G401 (cell line): ENCODE measurements at regions not wholly inside any gene's neighbourhood (a gene's known extent, or its start where the extent isn't known, plus 50 kb on each side); places are given as distances from the start of the nearest gene placed in this dataset.

Source experiments
- DNase-seq: peaks from one replicate; pipeline ENCODE4 v3.0.0-alpha.2; 2015; ENCODE audit warnings: low spot score
- in situ Hi-C: cut with HindIII; loops from 2 replicates; pipeline ENCODE4 v1.10.0; 2016; ENCODE audit warnings: low sequenced_read_pairs, mixed read lengths

- no peak for DNase-seq
- in situ Hi-C loops, result no loop called here
Measured at GRCh38 chr14:98725191-98725590, 546.8 kb downstream of the BCL11B start.

- no peak for DNase-seq
- in situ Hi-C loops, result no loop called here
Measured at GRCh38 chr14:98725676-98726075, 546.3 kb downstream of the BCL11B start.

DNA sequence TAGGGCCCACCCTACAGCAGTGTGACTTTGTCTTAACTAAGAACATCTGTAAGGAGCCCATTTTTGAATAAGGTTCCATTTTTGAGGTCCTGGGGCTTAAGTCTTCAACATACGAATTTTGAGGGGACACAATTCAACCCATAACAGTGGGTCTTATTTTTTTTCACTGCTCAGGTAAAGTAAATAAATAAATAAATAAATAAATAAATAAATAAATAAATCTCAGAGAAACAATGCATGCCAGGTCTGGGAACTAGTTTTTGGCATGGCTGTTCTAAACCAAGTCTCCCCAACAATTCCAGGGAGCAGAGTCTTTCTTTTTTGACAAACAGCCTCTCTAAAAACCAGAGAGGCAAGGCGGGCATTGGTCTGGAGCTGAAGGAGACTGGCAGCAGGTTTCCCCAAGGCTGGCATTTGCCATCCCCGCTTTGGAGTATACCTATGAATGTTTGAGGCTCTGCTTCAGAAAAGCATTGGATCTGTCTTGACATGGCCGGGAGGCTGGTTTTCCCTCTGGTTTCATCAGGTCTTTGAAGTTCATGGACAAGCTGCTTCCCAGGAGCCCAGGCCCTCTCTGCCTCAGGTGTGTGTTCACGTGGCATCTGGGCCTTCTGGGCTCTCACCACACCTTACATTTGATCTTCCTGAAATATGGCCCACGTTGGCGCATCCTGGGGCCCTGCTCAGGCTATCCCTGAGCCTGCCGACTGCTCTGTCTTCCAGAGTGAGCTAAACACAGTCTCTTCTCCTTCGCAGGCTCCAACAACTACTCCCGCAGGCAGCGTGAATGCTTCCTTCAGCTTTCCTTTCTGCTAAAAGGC lies 545.2 kb downstream of the BCL11B start:
- in situ Hi-C loops, result no loop called here
- DNase-seq, result no peak

DNA sequence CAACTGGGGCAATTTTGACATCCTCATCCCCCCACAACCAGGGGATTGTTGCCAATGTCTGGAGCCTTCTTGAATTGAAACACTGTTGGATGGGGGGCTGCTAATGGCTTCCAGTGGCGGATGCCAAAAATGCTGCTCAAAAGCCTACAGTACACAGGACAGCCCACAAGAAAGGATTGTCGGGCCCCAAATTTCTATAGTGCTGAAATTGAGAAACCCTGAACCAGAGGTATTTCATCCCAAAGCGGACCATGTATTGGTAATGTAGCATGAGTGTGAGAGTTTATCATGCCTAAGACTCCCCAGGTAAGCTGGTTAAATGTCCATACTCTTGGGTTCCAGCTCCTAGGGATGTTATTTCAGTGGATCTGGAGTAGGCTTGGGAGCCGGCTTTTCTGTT lies 544.0 kb downstream of the BCL11B start:
- in situ Hi-C loops, result no loop called here
- no peak for DNase-seq

- in situ Hi-C loops, result no loop called here
Measured at GRCh38 chr14:98728836-98729235, 543.2 kb downstream of the BCL11B start.

DNA sequence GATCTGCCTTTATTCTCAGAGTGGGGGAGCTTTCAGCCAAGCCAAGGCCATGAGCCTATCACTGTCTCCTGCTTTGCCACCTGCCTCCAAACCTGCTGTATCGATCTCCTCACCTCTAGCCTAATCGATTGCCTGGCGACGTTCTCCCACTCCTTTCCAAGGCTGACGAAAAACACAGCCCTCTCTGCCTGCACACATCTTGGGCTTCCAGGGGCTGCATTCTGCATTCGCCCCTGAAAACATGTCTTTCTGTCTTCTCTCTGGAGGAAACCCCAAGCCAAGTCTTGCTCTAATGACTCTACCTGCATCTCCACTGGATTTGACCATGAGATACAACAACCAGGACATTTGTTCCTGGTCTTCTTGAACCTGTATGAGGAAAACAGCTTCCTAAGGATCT lies 540.7 kb downstream of the BCL11B start:
- in situ Hi-C loops, result no loop called here
- no peak for DNase-seq

More at GRCh38 chr14:98728836-98729235, 543.2 kb downstream of the BCL11B start:
- DNase-seq, result no peak

DNA sequence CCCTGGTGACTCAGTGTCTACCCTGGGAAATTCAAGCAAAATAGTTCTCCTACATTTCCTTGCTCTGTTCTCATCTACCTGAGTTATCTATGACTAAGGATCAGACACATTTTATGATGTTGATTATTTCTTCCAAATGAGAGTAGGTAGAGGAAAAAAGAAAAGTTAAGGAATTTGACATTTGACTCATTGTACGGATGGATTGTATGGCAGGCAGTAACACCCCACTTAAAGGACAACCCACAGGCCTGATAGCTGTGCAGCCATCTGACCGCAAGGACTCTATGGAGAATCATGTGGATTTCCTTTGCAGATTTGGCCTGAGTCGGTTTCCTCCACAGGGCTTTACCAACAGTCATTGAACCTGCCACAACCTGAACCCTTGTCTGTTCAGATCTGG lies 540.3 kb downstream of the BCL11B start:
- in situ Hi-C loops, result no loop called here
- DNase-seq, result no peak

GRCh38 chr14:98733536-98733935 lies 538.5 kb downstream of the BCL11B start:
- no peak for DNase-seq

GRCh38 chr14:98736701-98737338 lies 535.2 kb downstream of the BCL11B start:
- in situ Hi-C loops, result no loop called here
- no peak for DNase-seq

More at GRCh38 chr14:98733536-98733935, 538.5 kb downstream of the BCL11B start:
- in situ Hi-C loops, result no loop called here

- DNase-seq, result no peak
- in situ Hi-C loops, result no loop called here
Measured at GRCh38 chr14:98741523-98741922, 530.5 kb downstream of the BCL11B start.

DNA sequence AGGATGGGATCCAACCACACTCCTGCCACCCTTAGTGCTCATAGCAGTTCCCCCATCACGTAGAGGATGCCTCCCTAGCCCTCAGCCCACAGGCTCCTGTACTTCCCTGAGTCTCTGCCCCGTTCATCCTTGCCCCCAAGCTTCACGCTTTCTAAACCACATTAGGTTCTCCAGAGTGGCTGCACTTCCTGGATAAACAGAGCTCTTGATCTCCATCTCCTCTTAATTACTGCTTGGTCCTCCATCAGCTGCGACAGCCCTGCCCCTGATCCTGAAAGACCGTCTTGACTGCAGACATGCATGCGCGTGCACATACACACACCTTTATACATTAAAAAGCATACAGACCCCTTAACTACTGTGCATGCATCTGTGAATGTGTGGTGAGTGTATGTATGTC lies 530.0 kb downstream of the BCL11B start:
- DNase-seq, result no peak
- in situ Hi-C loops, result no loop called here

DNA sequence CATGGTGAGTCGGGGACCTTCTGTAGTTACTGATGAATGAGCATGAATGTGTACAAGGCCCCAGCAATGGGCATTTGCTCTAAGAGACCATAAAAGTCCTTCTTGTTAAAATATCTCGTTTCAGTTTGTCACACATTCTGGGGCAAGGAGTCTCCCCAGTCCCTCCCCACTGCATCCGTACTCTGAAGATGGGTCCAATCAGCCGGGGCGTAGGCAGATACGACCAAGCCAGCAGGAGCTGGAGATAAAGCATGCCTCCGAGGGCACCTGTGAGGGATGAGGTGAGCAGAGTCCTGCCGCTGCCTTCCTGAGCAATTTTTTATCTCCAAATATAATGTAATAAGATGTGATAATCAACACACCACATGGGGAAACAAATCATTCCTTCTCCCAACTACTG lies 528.5 kb downstream of the BCL11B start:
- in situ Hi-C loops, result no loop called here
- no peak for DNase-seq

DNA sequence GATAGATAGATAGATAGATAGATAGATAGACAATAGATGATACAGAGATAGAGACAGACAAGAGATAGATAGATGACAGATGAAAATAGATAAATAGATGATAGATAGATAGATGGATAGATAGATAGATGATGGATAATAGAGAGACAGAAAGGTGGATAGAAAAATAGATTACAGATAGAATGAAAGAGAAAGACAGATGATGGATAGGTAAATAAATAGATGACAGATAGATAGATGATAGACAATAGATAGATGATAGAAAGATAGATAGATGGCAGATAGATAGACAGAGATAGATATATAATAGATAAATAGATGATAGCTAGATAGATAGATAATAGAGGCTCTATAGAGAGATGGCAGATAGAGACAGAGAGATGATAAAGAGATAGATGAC lies 523.0 kb downstream of the BCL11B start:
- DNase-seq, result no peak
- in situ Hi-C loops, result no loop called here

- in situ Hi-C loops, result no loop called here
- no peak for DNase-seq
Measured at GRCh38 chr14:98751110-98751509, 520.9 kb downstream of the BCL11B start.

DNA sequence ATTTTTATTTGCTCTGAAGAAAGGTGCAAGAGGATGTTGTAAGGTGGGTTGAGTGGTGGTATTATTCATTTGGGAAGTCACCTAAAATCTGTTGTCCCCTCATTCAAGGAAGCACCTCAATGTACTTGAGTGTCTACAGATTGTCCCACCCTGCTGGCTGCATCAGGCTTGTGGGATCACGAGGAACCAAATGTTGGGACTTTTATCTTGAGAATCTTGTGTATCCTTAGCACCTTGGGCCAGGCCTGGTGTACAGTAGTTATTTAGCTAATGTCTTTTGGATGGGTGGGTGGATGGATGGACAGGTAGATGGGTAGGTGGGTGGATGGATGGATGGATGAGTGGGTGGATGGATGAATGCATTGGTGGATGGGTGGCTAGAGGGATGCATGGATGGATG lies 519.3 kb downstream of the BCL11B start:
- in situ Hi-C loops, result no loop called here
- DNase-seq, result no peak

- no peak for DNase-seq
- in situ Hi-C loops, result no loop called here
Measured at GRCh38 chr14:98754343-98755020, 517.5 kb downstream of the BCL11B start.

GRCh38 chr14:98756749-98757148 lies 515.2 kb downstream of the BCL11B start:
- no peak for DNase-seq
- in situ Hi-C loops, result no loop called here

DNA sequence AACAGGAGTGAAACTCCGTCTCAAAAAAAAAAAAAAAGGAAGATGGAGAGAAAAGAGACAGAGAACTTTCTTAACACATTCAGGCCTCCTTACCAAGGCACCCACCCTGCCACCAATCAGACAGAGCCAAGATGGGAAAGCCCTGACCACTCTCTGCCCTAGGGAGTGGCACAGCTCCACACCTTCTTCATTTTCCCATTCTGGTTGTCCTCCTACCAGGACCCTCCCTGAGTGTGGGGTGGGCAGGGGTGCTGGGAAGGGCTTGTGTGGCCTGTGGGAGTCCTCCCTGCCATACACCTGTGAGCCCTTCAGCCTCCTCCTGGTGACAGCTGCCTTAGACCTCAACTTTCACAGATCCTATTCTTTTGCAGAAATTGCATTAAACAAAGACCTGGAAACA lies 513.6 kb downstream of the BCL11B start:
- DNase-seq, result no peak
- in situ Hi-C loops, result no loop called here

DNA sequence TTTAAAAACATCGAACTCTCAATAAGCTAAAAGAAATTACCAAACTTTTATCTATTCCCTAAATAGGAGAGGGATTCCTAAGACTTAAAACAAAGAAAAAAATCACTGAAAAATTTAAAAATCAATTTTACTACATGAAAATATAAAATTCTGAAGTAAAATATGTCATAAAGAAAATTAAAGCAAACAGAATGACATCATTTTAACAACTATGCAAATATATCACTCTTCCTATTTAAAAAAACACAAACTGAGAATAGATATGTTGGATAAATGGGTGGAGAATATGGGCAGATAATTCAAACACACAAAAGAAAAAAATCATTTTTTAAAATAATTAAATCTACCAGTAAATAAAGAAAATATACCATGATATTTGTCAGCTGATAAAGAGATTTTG lies 510.0 kb downstream of the BCL11B start:
- in situ Hi-C loops, result no loop called here
- DNase-seq, result no peak

- in situ Hi-C loops, result no loop called here
Measured at GRCh38 chr14:98766818-98767217, 505.2 kb downstream of the BCL11B start.

More at GRCh38 chr14:98766818-98767217, 505.2 kb downstream of the BCL11B start:
- DNase-seq, result no peak
